SK-N-MC (cell line): ENCODE measurements at regions not wholly inside any gene's neighbourhood (a gene's known extent, or its start where the extent isn't known, plus 50 kb on each side); places are given as distances from the start of the nearest gene placed in this dataset.

Experiments
- EZH2 ChIP-seq: fragments of 200-600 bp; sonication (generic); IDR thresholded peaks from one replicate; pipeline ENCODE4 v1.6.1; 2017; ENCODE audit warnings: antibody characterized with exemption
- FOXP2 ChIP-seq: optimal IDR thresholded peaks from 2 replicates; pipeline ENCODE3; 2011; ENCODE audit warnings: mild to moderate bottlenecking, moderate library complexity; ENCODE audit not compliant: insufficient read depth; ENCODE audit errors: extremely low read length, control extremely low read depth
- POLR2AphosphoS5 ChIP-seq: IDR thresholded peaks from 2 replicates; pipeline ENCODE4 v1.6.1; 2012; ENCODE audit warnings: mild to moderate bottlenecking, low read depth, low read length, borderline replicate concordance

- no peak for TF ChIP-seq POLR2AphosphoS5
- no peak for TF ChIP-seq EZH2
- no peak for TF ChIP-seq FOXP2
These were observed 711.9 kb upstream of the EPHA7 start for GRCh38 chr6:94131271-94131670.
